H1 (cell line): ENCODE measurements at regions not wholly inside any gene's neighbourhood (a gene's known extent, or its start where the extent isn't known, plus 50 kb on each side); places are given as distances from the start of the nearest gene placed in this dataset.

ENCODE experiments used
- CTCF ChIA-PET: fragments of 300-600 bp; sonication (Branson Sonifier 250); formaldehyde crosslinking; loops from one replicate; lab custom pipeline; 2021; ENCODE audit not compliant: partially characterized antibody; lab: Charles Lee
- POLR2A ChIA-PET: fragments of 300-600 bp; sonication (Branson Sonifier 250); formaldehyde crosslinking; loops from one replicate; lab custom pipeline; 2021; ENCODE audit warnings: inconsistent platforms; ENCODE audit not compliant: partially characterized antibody; lab: Charles Lee
- DNase-seq, 2 experiments: peaks; one replicate each; pipeline versions ENCODE4 v3.0.0 to v3.0.0-alpha.2; 2010 to 2022; ENCODE audit warnings: low spot score in 2 of 2, low read depth in 1 of 2, mixed read lengths in 1 of 2
- FAIRE-seq: peaks from 2 replicates; lab custom pipeline; 2011; peaks lifted over from hg19 to GRCh38; lab: Jason Lieb, UNC
- H2AFZ ChIP-seq: 2 replicates; pipeline ENCODE4 v1.8.1; 2012; ENCODE audit warnings: low read length, inconsistent platforms
- H2AK5ac ChIP-seq: 2 replicates; pipeline ENCODE4 v1.6.1; 2013; ENCODE audit warnings: low read depth, low read length
- H2BK120ac ChIP-seq: replicated peaks from 2 replicates; pipeline ENCODE3; 2013; ENCODE audit warnings: low read depth, low read length, inconsistent platforms
- H2BK12ac ChIP-seq: 2 replicates; pipeline ENCODE4 v1.6.1; 2013; ENCODE audit warnings: low read depth, low read length
- H2BK15ac ChIP-seq: 2 replicates; pipeline ENCODE4 v1.6.1; 2013; ENCODE audit warnings: low read length
- H2BK20ac ChIP-seq: 2 replicates; pipeline ENCODE4 v1.6.1; 2013; ENCODE audit warnings: low read length
- H2BK5ac ChIP-seq: 2 replicates; pipeline ENCODE4 v1.6.1; 2013; ENCODE audit warnings: low read depth, low read length
- H3K14ac ChIP-seq: 2 replicates; pipeline ENCODE4 v1.6.1; 2013; ENCODE audit warnings: inconsistent platforms; ENCODE audit not compliant: insufficient read length
- H3K18ac ChIP-seq: 2 replicates; pipeline ENCODE4 v1.6.1; 2013; ENCODE audit warnings: low read length; ENCODE audit errors: extremely low read depth
- H3K23ac ChIP-seq: 2 replicates; pipeline ENCODE4 v1.6.1; 2013; ENCODE audit warnings: inconsistent platforms; ENCODE audit not compliant: insufficient read length
- H3K23me2 ChIP-seq: 2 replicates; pipeline ENCODE4 v1.6.1; 2013; ENCODE audit warnings: low read depth, low read length
- H3K27ac ChIP-seq: 2 replicates; pipeline ENCODE4 v1.6.1; 2011; ENCODE audit warnings: low read depth, low read length, inconsistent platforms
- H3K27me3 ChIP-seq, 4 experiments: replicated peaks in 1 of 4; 1 replicate in 1 of 4; 2 replicates in 3 of 4; pipeline versions ENCODE4 v1.6.1 to v1.8.1; 2011 to 2013; ENCODE audit warnings: low read length in 3 of 4, mild to moderate bottlenecking in 3 of 4, inconsistent platforms in 2 of 4, mixed read lengths in 2 of 4, moderate library complexity in 1 of 4; ENCODE audit not compliant: control insufficient read depth in 3 of 4, insufficient read depth in 3 of 4; ENCODE audit errors: extremely low read depth in 1 of 4
- H3K36me3 ChIP-seq, 4 experiments: 2 replicates each; pipeline versions ENCODE4 v1.6.1 to v1.8.1; 2011 to 2013; ENCODE audit warnings: mild to moderate bottlenecking in 4 of 4, low read length in 3 of 4, moderate library complexity in 2 of 4, control low read depth in 1 of 4, inconsistent platforms in 1 of 4; ENCODE audit not compliant: insufficient read depth in 4 of 4, control insufficient read depth in 2 of 4
- H3K4ac ChIP-seq: replicated peaks from 2 replicates; pipeline ENCODE3; 2013; ENCODE audit warnings: low read length, low read depth, mixed read lengths, inconsistent platforms; ENCODE audit not compliant: insufficient read length
- H3K4me1 ChIP-seq, 4 experiments: replicated peaks in 1 of 4; 1 replicate in 1 of 4; 2 replicates in 3 of 4; pipeline versions ENCODE4 v1.6.1 to v1.8.1; 2011 to 2013; ENCODE audit warnings: low read length in 3 of 4, inconsistent platforms in 2 of 4, mixed read lengths in 1 of 4; ENCODE audit not compliant: insufficient read depth in 4 of 4, control insufficient read depth in 3 of 4
- H3K4me2 ChIP-seq, 2 experiments: 2 replicates each; pipeline versions ENCODE4 v1.6.1 to v1.8.1; 2011 to 2013; ENCODE audit warnings: low read depth in 2 of 2, low read length in 2 of 2, control low read depth in 1 of 2, inconsistent platforms in 1 of 2, mild to moderate bottlenecking in 1 of 2; ENCODE audit not compliant: insufficient read depth in 1 of 2
- H3K4me3 ChIP-seq, 4 experiments: fragments of 200-600, 300-600 bp in 1 of 4; sonication (generic), shearing (Covaris generic), sonication (Bioruptor Twin) in 1 of 4; 2 replicates each; pipeline versions ENCODE4 v1.5.1 to v1.8.1; 2011 to 2016; ENCODE audit warnings: low read length in 4 of 4, low read depth in 3 of 4, control low read depth in 2 of 4, inconsistent platforms in 2 of 4, mild to moderate bottlenecking in 2 of 4, mixed read lengths in 1 of 4, moderate library complexity in 1 of 4; ENCODE audit not compliant: insufficient read depth in 2 of 4; ENCODE audit errors: extremely low read depth in 1 of 4
- H3K56ac ChIP-seq: replicated peaks from 2 replicates; pipeline ENCODE3; 2013; ENCODE audit warnings: low read depth, mild to moderate bottlenecking, mixed read lengths, low read length, inconsistent platforms; ENCODE audit not compliant: insufficient read length
- H3K79me1 ChIP-seq: 2 replicates; pipeline ENCODE4 v1.6.1; 2013; ENCODE audit warnings: low read depth, low read length, control low read depth
- H3K79me2 ChIP-seq, 2 experiments: 2 replicates each; pipeline versions ENCODE4 v1.6.1 to v1.8.1; 2012 to 2013; ENCODE audit warnings: low read length in 2 of 2, mild to moderate bottlenecking in 2 of 2, inconsistent platforms in 1 of 2; ENCODE audit not compliant: insufficient read depth in 2 of 2, control insufficient read depth in 1 of 2
- H3K9ac ChIP-seq, 4 experiments: replicated peaks in 1 of 4; 1 replicate in 1 of 4; 2 replicates in 3 of 4; pipeline versions ENCODE4 v1.6.1 to v1.8.1; 2011 to 2013; ENCODE audit warnings: low read depth in 3 of 4, low read length in 3 of 4, control low read depth in 2 of 4, mild to moderate bottlenecking in 2 of 4, moderate library complexity in 2 of 4, inconsistent platforms in 1 of 4; ENCODE audit errors: extremely low read depth in 1 of 4
- H3K9me3 ChIP-seq, 2 experiments: 2 replicates each; pipeline versions ENCODE4 v1.6.1 to v1.8.1; 2012 to 2013; ENCODE audit warnings: mild to moderate bottlenecking in 2 of 2, moderate library complexity in 2 of 2, control low read depth in 1 of 2, inconsistent platforms in 1 of 2, low read depth in 1 of 2, low read length in 1 of 2, mixed read lengths in 1 of 2; ENCODE audit not compliant: insufficient read depth in 2 of 2
- H4K20me1 ChIP-seq, 2 experiments: replicated peaks in 1 of 2; 2 replicates each; pipeline versions ENCODE3 to v1.8.1; 2011 to 2013; ENCODE audit warnings: inconsistent platforms in 2 of 2, low read length in 2 of 2, mild to moderate bottlenecking in 1 of 2; ENCODE audit not compliant: insufficient read depth in 2 of 2, control insufficient read depth in 1 of 2
- H4K5ac ChIP-seq: 2 replicates; pipeline ENCODE4 v1.6.1; 2013; ENCODE audit warnings: low read length, low read depth, mixed read lengths, inconsistent platforms; ENCODE audit not compliant: insufficient read length
- H4K8ac ChIP-seq: 2 replicates; pipeline ENCODE4 v1.8.0; 2013; ENCODE audit warnings: mild to moderate bottlenecking, moderate library complexity, low read length, inconsistent platforms; ENCODE audit not compliant: insufficient read depth; ENCODE audit errors: extremely low read depth
- H4K91ac ChIP-seq: replicated peaks from 2 replicates; pipeline ENCODE3; 2013; ENCODE audit warnings: low read length, mixed read lengths, inconsistent platforms; ENCODE audit not compliant: insufficient read length
- CEBPB ChIP-seq: IDR thresholded peaks from 2 replicates; pipeline ENCODE4 v1.6.1; 2012; ENCODE audit warnings: low read depth, low read length
- HDAC2 ChIP-seq, 2 experiments: fragments of 300-600 bp in 1 of 2; sonication (generic) in 1 of 2; IDR thresholded peaks; 2 replicates each; pipeline ENCODE4 v1.6.1; 2011 to 2012; ENCODE audit warnings: low read depth in 2 of 2, low read length in 2 of 2, mild to moderate bottlenecking in 2 of 2, moderate library complexity in 2 of 2, borderline replicate concordance in 1 of 2, inconsistent platforms in 1 of 2
- KDM1A ChIP-seq: fragments of 200-600, 300-600 bp; sonication (generic); IDR thresholded peaks from 2 replicates; pipeline ENCODE4 v1.7.1; 2016; ENCODE audit warnings: mild to moderate bottlenecking, low read length, borderline replicate concordance
- MAFK ChIP-seq: IDR thresholded peaks from 2 replicates; pipeline ENCODE4 v1.6.1; 2012; ENCODE audit warnings: low read depth, mild to moderate bottlenecking, improper control_type of control experiment, low read length
- RBBP5 ChIP-seq: IDR thresholded peaks from 2 replicates; pipeline ENCODE4 v1.7.1; 2012; ENCODE audit warnings: low read depth, mild to moderate bottlenecking, inconsistent platforms, low read length, moderate library complexity, borderline replicate concordance
- SIX5 ChIP-seq: IDR thresholded peaks from 2 replicates; pipeline ENCODE4 v1.6.1; 2011; ENCODE audit warnings: mild to moderate bottlenecking, low read depth, low read length
- WGBS, 2 experiments: shearing (Covaris generic) in 1 of 2; methylation state at CpG; one replicate each; pipeline versions ENCODE4 v1.1.6 to v1.1.7; 2013 to 2015; ENCODE audit warnings: low lambda C conversion rate in 2 of 2, mixed read lengths in 2 of 2, inconsistent platforms in 1 of 2, low coverage in 1 of 2, missing lambda C conversion rate in 1 of 2; ENCODE audit not compliant: insufficient replicate concordance in 2 of 2, insufficient coverage in 1 of 2, insufficient read length in 1 of 2; ENCODE audit errors: extremely low coverage in 1 of 2, missing lambda C conversion rate in 1 of 2; 5-methylcytosine and 5-hydroxymethylcytosine counted together

- Histone ChIP-seq H2AFZ (no peak overlapping the region), H4K5ac (no peak overlapping the region), H3K9me3 (peaks cover 0 to 3% of the 10 kb centered on the region in 2 experiments; a peak in 3 of 4 replicates), H3K56ac (no peak overlapping the region), H3K79me2 (no peaks in the 10 kb centered on the region), H3K4me1 (no peaks in the 10 kb centered on the region), H3K18ac (no peak overlapping the region), H3K36me3 (peaks cover 0 to 2% (median 0%) of the 10 kb centered on the region in 4 experiments; a peak in 1 of 8 replicates), H2AK5ac (no peak overlapping the region), H2BK15ac (no peak overlapping the region), H3K9ac (no peak overlapping the region), H3K27ac (no peak overlapping the region), H3K4ac (no peak overlapping the region), H4K20me1 (peaks cover 0 to 3% of the 10 kb centered on the region in 2 experiments), H3K4me3 (no peak overlapping the region), H2BK20ac (no peak overlapping the region), H2BK12ac (no peak overlapping the region), H3K27me3 (no peaks in the 10 kb centered on the region), H3K4me2 (no peak overlapping the region), H4K91ac (no peak overlapping the region), H3K23ac (no peak overlapping the region), H4K8ac (no peak overlapping the region), H3K23me2 (peaks cover 4% of the 10 kb centered on the region; the same call in 1 of the 2 replicates), H3K14ac (no peak overlapping the region), H2BK5ac (no peak overlapping the region), H2BK120ac (no peak overlapping the region), H3K79me1 (no peaks in the 10 kb centered on the region)
- ChIA-PET POLR2A (no interaction called here), CTCF (interaction anchor here (1.2 kb wide), 1 partner anchor 12 kb away, joined by 3 read pairs; no protein-coding TSS in a partner anchor)
- DNase-seq (no peak), FAIRE-seq (no peak)
- 92% methylated on average over 4 of the region's 4 CpGs; no CpG with 5 or more reads in 1 of the 2 experiments for whole genome bisulfite sequencing, 2 experiments
- TF ChIP-seq HDAC2 (IDR thresholded peaks at IDR 0.05; ENCODE audit: borderline replicate concordance in 1 of 2, low read depth in 2 of 2, low read length in 2 of 2) = no peak
- TF ChIP-seq RBBP5 = no peak
- no peak for TF ChIP-seq KDM1A
- TF ChIP-seq CEBPB = no peak
- TF ChIP-seq SIX5 = no peak
- TF ChIP-seq MAFK = no peak
Measured at GRCh38 chr1:238052496-238053266, 162.0 kb upstream of the ZP4 start.
